ENCODE measurements at regions not wholly inside any gene's neighbourhood (a gene's known extent, or its start where the extent isn't known, plus 50 kb on each side); places are given as distances from the start of the nearest gene placed in this dataset.

GRCh38 chr10:55024713-55025112 lies 223.7 kb upstream of the PCDH15 start:
- Mint-ChIP-seq H3K27ac (peak overlapping the region in 1 of 3 experiments; percentile 22), H3K9me3 (no peaks in the 10 kb centered on the region), H3K27me3 (ENCODE audit: low read depth) (no peaks in the 10 kb centered on the region), H3K36me3 (ENCODE audit: low read depth) (no peaks in the 10 kb centered on the region), H3K4me1 (peaks cover 14% of the 10 kb centered on the region), H3K4me3 (no peak overlapping the region)
- no peak for TF ChIP-seq CTCF (IDR thresholded peaks at IDR 0.05; ENCODE audit: unreplicated experiment in 3 of 3)

- Mint-ChIP-seq H3K4me3 (no peak overlapping the region), H3K27ac (peak overlapping the region in 1 of 3 experiments; percentile 49), H3K9me3 (no peaks in the 10 kb centered on the region), H3K36me3 (ENCODE audit: low read depth) (no peaks in the 10 kb centered on the region), H3K4me1 (peaks cover 8% of the 10 kb centered on the region), H3K27me3 (ENCODE audit: low read depth) (no peaks in the 10 kb centered on the region)
- no peak for TF ChIP-seq CTCF (IDR thresholded peaks at IDR 0.05; ENCODE audit: unreplicated experiment in 3 of 3)
Measured at GRCh38 chr10:55019439-55019838, 218.4 kb upstream of the PCDH15 start.

GRCh38 chr10:55013318-55013717 lies 212.3 kb upstream of the PCDH15 start:
- no peak overlapping the region for H3K27ac Mint-ChIP-seq
- H3K27me3 Mint-ChIP-seq (ENCODE audit: low read depth) = no peaks in the 10 kb centered on the region
- no peak overlapping the region for H3K4me3 Mint-ChIP-seq
- no peaks in the 10 kb centered on the region for H3K36me3 Mint-ChIP-seq (ENCODE audit: low read depth)
- no peaks in the 10 kb centered on the region for H3K4me1 Mint-ChIP-seq
- H3K9me3 Mint-ChIP-seq = no peaks in the 10 kb centered on the region
- TF ChIP-seq CTCF (IDR thresholded peaks at IDR 0.05; ENCODE audit: unreplicated experiment in 3 of 3) = no peak

GRCh38 chr10:55002420-55002819 lies 201.4 kb upstream of the PCDH15 start:
- no peak for TF ChIP-seq CTCF (IDR thresholded peaks at IDR 0.05; ENCODE audit: unreplicated experiment in 3 of 3)
- H3K27ac Mint-ChIP-seq = peak overlapping the region; percentile 66 to 78 (median 74)
- H3K4me3 Mint-ChIP-seq = no peak overlapping the region
- H3K9me3 Mint-ChIP-seq = peaks cover 20% of the 10 kb centered on the region
- H3K4me1 Mint-ChIP-seq = no peaks in the 10 kb centered on the region
- peaks cover 8% of the 10 kb centered on the region for H3K36me3 Mint-ChIP-seq (ENCODE audit: low read depth)
- no peaks in the 10 kb centered on the region for H3K27me3 Mint-ChIP-seq (ENCODE audit: low read depth)

- Mint-ChIP-seq H3K9me3 (peaks cover 18% of the 10 kb centered on the region), H3K27me3 (ENCODE audit: low read depth) (no peaks in the 10 kb centered on the region), H3K27ac (no peak overlapping the region), H3K4me1 (no peaks in the 10 kb centered on the region), H3K36me3 (ENCODE audit: low read depth) (peaks cover 8% of the 10 kb centered on the region), H3K4me3 (no peak overlapping the region)
- no peak for TF ChIP-seq CTCF (IDR thresholded peaks at IDR 0.05; ENCODE audit: unreplicated experiment in 3 of 3)
Measured at GRCh38 chr10:55001422-55001821, 200.4 kb upstream of the PCDH15 start.

- H3K27ac Mint-ChIP-seq = no peak overlapping the region
- H3K9me3 Mint-ChIP-seq = peaks cover 14% of the 10 kb centered on the region
- peaks cover 1% of the 10 kb centered on the region for H3K36me3 Mint-ChIP-seq (ENCODE audit: low read depth)
- H3K27me3 Mint-ChIP-seq (ENCODE audit: low read depth) = no peaks in the 10 kb centered on the region
- H3K4me3 Mint-ChIP-seq = no peak overlapping the region
- no peak for TF ChIP-seq CTCF (IDR thresholded peaks at IDR 0.05; ENCODE audit: unreplicated experiment in 3 of 3)
- no peaks in the 10 kb centered on the region for H3K4me1 Mint-ChIP-seq
Measured at GRCh38 chr10:54993148-54993547, 192.1 kb upstream of the PCDH15 start.

Data from nephron (organoid).